ENCODE measurements at regions not wholly inside any gene's neighbourhood (a gene's known extent, or its start where the extent isn't known, plus 50 kb on each side); places are given as distances from the start of the nearest gene placed in this dataset.

DNA sequence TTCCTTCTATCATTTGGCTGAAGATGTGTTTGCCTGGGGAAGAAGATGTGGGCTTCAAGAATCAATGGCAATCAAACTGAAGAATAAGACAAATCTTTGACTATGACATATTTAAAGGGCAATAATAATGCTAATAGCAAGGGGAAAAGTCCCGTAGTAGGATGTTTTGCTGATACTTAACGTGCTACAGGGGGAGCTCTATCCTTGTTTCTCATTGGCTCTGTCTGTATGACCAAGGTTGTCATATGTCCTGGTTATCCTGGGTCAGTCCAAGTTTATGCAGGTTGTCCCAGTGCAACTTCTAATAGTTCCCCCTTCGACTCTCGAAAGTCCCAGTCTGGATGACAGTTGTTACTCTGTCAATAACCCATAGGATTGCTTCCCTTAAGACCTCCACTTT is 321.3 kb downstream of the DHX35 start:
- Histone ChIP-seq H3K4me3 (ENCODE audit: insufficient read depth, low read length, poor library complexity, severe bottlenecking) (no peak overlapping the region), H3F3A (ENCODE audit: insufficient read depth) (no peaks in the 10 kb centered on the region), H3K36me3 (ENCODE audit: low read length) (no peaks in the 10 kb centered on the region), H3K9ac (ENCODE audit: low read length) (no peak overlapping the region), H3K27ac (ENCODE audit: low read depth, low read length) (no peak overlapping the region), H3K27me3 (ENCODE audit: low read length) (no peaks in the 10 kb centered on the region), H3K79me2 (ENCODE audit: insufficient read depth, low read length) (no peaks in the 10 kb centered on the region), H4K20me1 (ENCODE audit: low read depth, low read length) (no peaks in the 10 kb centered on the region), H2AFZ (ENCODE audit: low read depth, low read length, severe bottlenecking) (no peak overlapping the region), H3K4me2 (ENCODE audit: low read depth, low read length, poor library complexity, severe bottlenecking) (no peak overlapping the region), H3K9me2 (replicated peaks; ENCODE audit: insufficient read depth, low read length) (no peaks in the 10 kb centered on the region), H3K9me3 (ENCODE audit: insufficient read depth, low read length) (no peaks in the 10 kb centered on the region)
- TF ChIP-seq EZH2phosphoT487 (conservative IDR thresholded peaks at IDR 0.05; ENCODE audit: low read length) = no peak
- TF ChIP-seq, protein P1, sequence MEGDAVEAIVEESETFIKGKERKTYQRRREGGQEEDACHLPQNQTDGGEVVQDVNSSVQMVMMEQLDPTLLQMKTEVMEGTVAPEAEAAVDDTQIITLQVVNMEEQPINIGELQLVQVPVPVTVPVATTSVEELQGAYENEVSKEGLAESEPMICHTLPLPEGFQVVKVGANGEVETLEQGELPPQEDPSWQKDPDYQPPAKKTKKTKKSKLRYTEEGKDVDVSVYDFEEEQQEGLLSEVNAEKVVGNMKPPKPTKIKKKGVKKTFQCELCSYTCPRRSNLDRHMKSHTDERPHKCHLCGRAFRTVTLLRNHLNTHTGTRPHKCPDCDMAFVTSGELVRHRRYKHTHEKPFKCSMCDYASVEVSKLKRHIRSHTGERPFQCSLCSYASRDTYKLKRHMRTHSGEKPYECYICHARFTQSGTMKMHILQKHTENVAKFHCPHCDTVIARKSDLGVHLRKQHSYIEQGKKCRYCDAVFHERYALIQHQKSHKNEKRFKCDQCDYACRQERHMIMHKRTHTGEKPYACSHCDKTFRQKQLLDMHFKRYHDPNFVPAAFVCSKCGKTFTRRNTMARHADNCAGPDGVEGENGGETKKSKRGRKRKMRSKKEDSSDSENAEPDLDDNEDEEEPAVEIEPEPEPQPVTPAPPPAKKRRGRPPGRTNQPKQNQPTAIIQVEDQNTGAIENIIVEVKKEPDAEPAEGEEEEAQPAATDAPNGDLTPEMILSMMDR (IDR thresholded peaks at IDR 0.05; ENCODE audit: insufficient read depth, low read length, poor library complexity, severe bottlenecking) = no peak

DNA sequence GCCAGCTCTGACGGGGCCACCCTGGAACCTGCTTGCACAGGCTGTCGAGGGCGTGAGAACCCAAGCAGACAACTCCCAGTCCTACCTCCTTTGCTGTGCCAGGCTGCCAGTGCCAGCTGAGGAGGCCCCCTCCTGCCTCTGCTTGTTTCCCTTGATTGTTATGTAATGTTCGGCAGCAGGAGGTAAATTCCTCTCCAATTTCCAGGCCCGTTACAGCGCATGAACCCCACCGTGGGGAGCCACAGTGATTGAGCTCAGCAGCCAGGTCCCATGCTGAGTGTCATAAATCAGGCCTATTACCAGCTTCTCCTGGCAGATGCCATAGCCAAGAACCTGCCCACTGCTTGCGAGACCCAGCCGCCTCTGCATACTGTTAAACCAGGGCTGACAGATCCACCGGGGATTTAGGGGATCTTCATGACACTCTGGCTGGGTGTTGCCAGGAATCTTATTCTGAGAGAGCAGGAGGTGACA is 320.5 kb downstream of the DHX35 start:
- no peaks in the 10 kb centered on the region for H3K9me2 ChIP-seq (replicated peaks; ENCODE audit: insufficient read depth, low read length)
- H3K27ac ChIP-seq (ENCODE audit: low read depth, low read length) = no peak overlapping the region
- H3K4me3 ChIP-seq (ENCODE audit: insufficient read depth, low read length, poor library complexity, severe bottlenecking) = no peak overlapping the region
- H3K79me2 ChIP-seq (ENCODE audit: insufficient read depth, low read length) = no peaks in the 10 kb centered on the region
- H3K36me3 ChIP-seq (ENCODE audit: low read length) = no peaks in the 10 kb centered on the region
- H4K20me1 ChIP-seq (ENCODE audit: low read depth, low read length) = no peaks in the 10 kb centered on the region
- H3K27me3 ChIP-seq (ENCODE audit: low read length) = no peaks in the 10 kb centered on the region
- H3K9ac ChIP-seq (ENCODE audit: low read length) = no peak overlapping the region
- no peak overlapping the region for H2AFZ ChIP-seq (ENCODE audit: low read depth, low read length, severe bottlenecking)
- no peak overlapping the region for H3K4me2 ChIP-seq (ENCODE audit: low read depth, low read length, poor library complexity, severe bottlenecking)
- no peaks in the 10 kb centered on the region for H3K9me3 ChIP-seq (ENCODE audit: insufficient read depth, low read length)
- no peaks in the 10 kb centered on the region for H3F3A ChIP-seq (ENCODE audit: insufficient read depth)
- TF ChIP-seq, protein P1 (IDR thresholded peaks at IDR 0.05; ENCODE audit: insufficient read depth, low read length, poor library complexity, severe bottlenecking) = no peak
- no peak for TF ChIP-seq EZH2phosphoT487 (conservative IDR thresholded peaks at IDR 0.05; ENCODE audit: low read length)

DNA sequence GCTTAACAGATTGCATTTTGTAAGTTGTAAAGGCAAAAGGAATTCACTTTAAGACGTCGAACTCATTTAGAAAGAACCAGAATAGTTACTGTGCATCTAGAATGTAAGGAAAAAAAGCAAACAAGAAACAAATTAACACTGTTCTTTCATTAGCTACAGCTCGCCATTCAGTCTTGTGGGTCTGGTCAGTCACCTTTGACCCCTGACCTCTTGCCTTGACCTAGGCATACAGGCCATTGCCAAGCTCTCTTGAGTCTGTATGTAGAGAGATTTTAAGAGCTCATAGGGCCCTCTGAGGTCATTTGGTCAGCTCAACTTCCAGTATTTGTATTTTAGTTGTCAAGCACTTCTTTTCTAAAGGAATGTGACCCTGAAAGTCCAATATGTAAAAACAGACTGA is 318.7 kb downstream of the DHX35 start:
- no peak overlapping the region for H3K4me2 ChIP-seq (ENCODE audit: low read depth, low read length, poor library complexity, severe bottlenecking)
- no peaks in the 10 kb centered on the region for H3K79me2 ChIP-seq (ENCODE audit: insufficient read depth, low read length)
- H3K4me3 ChIP-seq (ENCODE audit: insufficient read depth, low read length, poor library complexity, severe bottlenecking) = no peak overlapping the region
- no peaks in the 10 kb centered on the region for H3F3A ChIP-seq (ENCODE audit: insufficient read depth)
- no peak overlapping the region for H2AFZ ChIP-seq (ENCODE audit: low read depth, low read length, severe bottlenecking)
- H3K9me3 ChIP-seq (ENCODE audit: insufficient read depth, low read length) = no peaks in the 10 kb centered on the region
- H3K9ac ChIP-seq (ENCODE audit: low read length) = no peak overlapping the region
- TF ChIP-seq, protein P1 (IDR thresholded peaks at IDR 0.05; ENCODE audit: insufficient read depth, low read length, poor library complexity, severe bottlenecking) = no peak
- TF ChIP-seq EZH2phosphoT487 (conservative IDR thresholded peaks at IDR 0.05; ENCODE audit: low read length) = no peak
- no peaks in the 10 kb centered on the region for H3K27me3 ChIP-seq (ENCODE audit: low read length)
- H3K36me3 ChIP-seq (ENCODE audit: low read length) = no peaks in the 10 kb centered on the region
- no peak overlapping the region for H3K27ac ChIP-seq (ENCODE audit: low read depth, low read length)
- no peaks in the 10 kb centered on the region for H4K20me1 ChIP-seq (ENCODE audit: low read depth, low read length)
- no peaks in the 10 kb centered on the region for H3K9me2 ChIP-seq (replicated peaks; ENCODE audit: insufficient read depth, low read length)

All from SU-DHL-6 (cell line).